ENCODE measurements at regions not wholly inside any gene's neighbourhood (a gene's known extent, or its start where the extent isn't known, plus 50 kb on each side); places are given as distances from the start of the nearest gene placed in this dataset.

GRCh38 chr1:199410462-199410861 is 617.0 kb upstream of the NR5A2 start:
- TF ChIP-seq POLR2AphosphoS5 (IDR thresholded peaks at IDR 0.05; ENCODE audit: borderline replicate concordance, low read depth, low read length), result no peak
- no peak for TF ChIP-seq EZH2 (IDR thresholded peaks at IDR 0.05)

All from SK-N-MC (cell line).